ENCODE measurements at regions not wholly inside any gene's neighbourhood (a gene's known extent, or its start where the extent isn't known, plus 50 kb on each side); places are given as distances from the start of the nearest gene placed in this dataset.

DNA sequence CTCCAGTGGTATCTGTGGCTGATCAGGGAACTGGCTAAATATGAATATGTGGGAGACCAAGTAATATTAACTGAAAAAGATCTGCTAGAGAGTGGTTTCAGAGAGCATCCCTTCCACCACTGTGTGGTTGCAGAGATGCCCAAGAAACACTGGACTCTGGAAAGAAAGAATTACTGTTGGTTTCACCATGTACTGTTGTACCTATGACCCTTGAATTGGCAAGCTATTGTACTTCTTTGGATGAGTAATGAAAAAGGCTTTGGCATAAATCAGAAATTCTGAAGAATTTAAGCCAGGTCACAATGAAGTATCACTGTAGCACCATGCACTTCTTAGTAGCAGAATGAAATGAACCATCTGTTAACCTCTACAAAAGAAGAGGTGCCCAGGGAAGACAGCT is 134.4 kb upstream of the INTU start:
- TF ChIP-seq, protein P1, sequence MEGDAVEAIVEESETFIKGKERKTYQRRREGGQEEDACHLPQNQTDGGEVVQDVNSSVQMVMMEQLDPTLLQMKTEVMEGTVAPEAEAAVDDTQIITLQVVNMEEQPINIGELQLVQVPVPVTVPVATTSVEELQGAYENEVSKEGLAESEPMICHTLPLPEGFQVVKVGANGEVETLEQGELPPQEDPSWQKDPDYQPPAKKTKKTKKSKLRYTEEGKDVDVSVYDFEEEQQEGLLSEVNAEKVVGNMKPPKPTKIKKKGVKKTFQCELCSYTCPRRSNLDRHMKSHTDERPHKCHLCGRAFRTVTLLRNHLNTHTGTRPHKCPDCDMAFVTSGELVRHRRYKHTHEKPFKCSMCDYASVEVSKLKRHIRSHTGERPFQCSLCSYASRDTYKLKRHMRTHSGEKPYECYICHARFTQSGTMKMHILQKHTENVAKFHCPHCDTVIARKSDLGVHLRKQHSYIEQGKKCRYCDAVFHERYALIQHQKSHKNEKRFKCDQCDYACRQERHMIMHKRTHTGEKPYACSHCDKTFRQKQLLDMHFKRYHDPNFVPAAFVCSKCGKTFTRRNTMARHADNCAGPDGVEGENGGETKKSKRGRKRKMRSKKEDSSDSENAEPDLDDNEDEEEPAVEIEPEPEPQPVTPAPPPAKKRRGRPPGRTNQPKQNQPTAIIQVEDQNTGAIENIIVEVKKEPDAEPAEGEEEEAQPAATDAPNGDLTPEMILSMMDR (IDR thresholded peaks at IDR 0.05) = no peak
- no peak for TF ChIP-seq EP300 (IDR thresholded peaks at IDR 0.05)
